Heart left ventricle (tissue), 16 donors: ENCODE measurements at regions not wholly inside any gene's neighbourhood (a gene's known extent, or its start where the extent isn't known, plus 50 kb on each side); places are given as distances from the start of the nearest gene placed in this dataset.

Experiments
- ATAC-seq, 4 donors: fragments of 200-7000 bp; cut with Tn5 transposase; one replicate each; pipeline ENCODE4 v1.9.1; 2020 to 2022; ENCODE audit warnings: moderate library complexity in 4 of 4, mild to moderate bottlenecking in 3 of 4, moderate number of reproducible peaks in 1 of 4
- DNase-seq, 5 donors: peaks; one replicate each; pipeline ENCODE4 v3.0.0-alpha.2; 2020
- H3K27ac ChIP-seq, 12 donors: fragments of 200-600 bp; sonication (generic) in 4 of 12; one replicate each; pipeline versions ENCODE4 v1.5.0 to v1.8.0; 2016 to 2022; ENCODE audit warnings: mild to moderate bottlenecking in 2 of 12
- H3K27me3 ChIP-seq, 9 donors: fragments of 200-600 bp; sonication (generic) in 2 of 9; one replicate each; pipeline versions ENCODE4 v1.5.1 to v1.8.0; 2016 to 2022; ENCODE audit warnings: mild to moderate bottlenecking in 3 of 9
- H3K36me3 ChIP-seq, 9 donors: fragments of 200-600 bp; sonication (generic) in 2 of 9; one replicate each; pipeline versions ENCODE4 v1.5.0 to v1.8.0; 2018 to 2022; ENCODE audit warnings: mild to moderate bottlenecking in 2 of 9
- H3K4me1 ChIP-seq, 12 donors: fragments of 200-600 bp; sonication (generic) in 4 of 12; one replicate each; pipeline versions ENCODE4 v1.5.0 to v1.8.0; 2016 to 2022; ENCODE audit warnings: mild to moderate bottlenecking in 3 of 12
- H3K4me3 ChIP-seq, 12 donors: fragments of 200-600 bp; sonication (generic) in 4 of 12; one replicate each; pipeline versions ENCODE4 v1.5.0 to v1.8.0; 2017 to 2022; ENCODE audit warnings: mild to moderate bottlenecking in 9 of 12, moderate library complexity in 4 of 12
- H3K9me3 ChIP-seq, 12 donors: fragments of 200-600 bp; sonication (generic) in 4 of 12; one replicate each; pipeline versions ENCODE4 v1.5.0 to v1.8.0; 2016 to 2022; ENCODE audit warnings: mild to moderate bottlenecking in 1 of 12
- POLR2A ChIP-seq, 2 donors: fragments of 450-650 bp; IDR thresholded peaks; one replicate each; pipeline ENCODE4 v1.6.1; 2017; ENCODE audit warnings: antibody characterized with exemption in 2 of 2, mild to moderate bottlenecking in 2 of 2, moderate library complexity in 2 of 2
- WGBS, 4 donors: extraction: QIAGEN DNeasy Blood & Tissue Kit in 2 of 4; methylation state at CpG; one replicate each; pipeline versions ENCODE4 v1.1.5 to v1.1.7; 2013 to 2018; 5-methylcytosine and 5-hydroxymethylcytosine counted together
- intact Hi-C, 10 donors: fragments of 100-400 bp; cut with DNase I; formaldehyde crosslinking; loops; one replicate each; pipeline versions ENCODE4 v1.11.1 to v1.14.2; 2022
- TF ChIP-seq, protein P1 (sequence below), 12 donors: fragments of 200-600 bp; sonication (generic) in 4 of 12; IDR thresholded peaks; one replicate each; pipeline versions ENCODE4 v1.5.0 to v1.8.0; 2018 to 2022; ENCODE audit warnings: antibody characterized with exemption in 12 of 12, mild to moderate bottlenecking in 5 of 12
- donor health status: ischemic (EF 13 %, LVEDD 7.1; RV severe dilation, severe dysfunction).
- donor health status: healthy with polysubstance abuse.
- donor health status: DM: no; HTN: yes; CAD: no.
- donor health status: DM: no; HTN: no; CAD: no.
- donor health status: ischemic (EF 25% LVEDD 6.9; RV normal size, moderate dysfunction).
- donor health status: ischemic (EF 25% LVEDD 5.7; RV mildly dilated, moderate dysfunction).
- donor health status: healthy.
- donor health status: DM: yes; HTN: yes; CAD: no.
- donor health status: ischemic (EF 35%, LVEDD 5.7; RV mildly dilated, moderate dysfunction).
- donor health status: nonischemic (EF 11% LVEDD 7.7; RV severe dilation, severe dysfunction).
- donor health status: DM: yes; HTN: yes; CAD: no.
- donor health status: PGD.
- donor health status: ischemic (EF 29% LVEDD 5.4; RV normal size, mild dysfunction).
- donor health status: nonischemic (EF 23%, LVEDD 6.1; RV moderate dilation, normal function).

- no peak for DNase-seq
- Histone ChIP-seq H3K36me3 (no peaks in the 10 kb centered on the region), H3K27me3 (no peaks in the 10 kb centered on the region), H3K9me3 (no peaks in the 10 kb centered on the region), H3K4me1 (peaks cover 6 to 56% (median 26%) of the 10 kb centered on the region in 12 donors), H3K4me3 (no peak overlapping the region), H3K27ac (no peak overlapping the region)
- intact Hi-C loops, result no loop called here
- 75 to 84% (median 77%) methylated on average over 6 of the region's 6 CpGs for WGBS, 4 donors
- TF ChIP-seq POLR2A (IDR thresholded peaks at IDR 0.05), result no peak
- TF ChIP-seq, protein P1, sequence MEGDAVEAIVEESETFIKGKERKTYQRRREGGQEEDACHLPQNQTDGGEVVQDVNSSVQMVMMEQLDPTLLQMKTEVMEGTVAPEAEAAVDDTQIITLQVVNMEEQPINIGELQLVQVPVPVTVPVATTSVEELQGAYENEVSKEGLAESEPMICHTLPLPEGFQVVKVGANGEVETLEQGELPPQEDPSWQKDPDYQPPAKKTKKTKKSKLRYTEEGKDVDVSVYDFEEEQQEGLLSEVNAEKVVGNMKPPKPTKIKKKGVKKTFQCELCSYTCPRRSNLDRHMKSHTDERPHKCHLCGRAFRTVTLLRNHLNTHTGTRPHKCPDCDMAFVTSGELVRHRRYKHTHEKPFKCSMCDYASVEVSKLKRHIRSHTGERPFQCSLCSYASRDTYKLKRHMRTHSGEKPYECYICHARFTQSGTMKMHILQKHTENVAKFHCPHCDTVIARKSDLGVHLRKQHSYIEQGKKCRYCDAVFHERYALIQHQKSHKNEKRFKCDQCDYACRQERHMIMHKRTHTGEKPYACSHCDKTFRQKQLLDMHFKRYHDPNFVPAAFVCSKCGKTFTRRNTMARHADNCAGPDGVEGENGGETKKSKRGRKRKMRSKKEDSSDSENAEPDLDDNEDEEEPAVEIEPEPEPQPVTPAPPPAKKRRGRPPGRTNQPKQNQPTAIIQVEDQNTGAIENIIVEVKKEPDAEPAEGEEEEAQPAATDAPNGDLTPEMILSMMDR (IDR thresholded peaks at IDR 0.05), result no peak
- no peak for ATAC-seq
Measured at GRCh38 chr13:44112700-44113329, 233.1 kb downstream of the LACC1 start.

DNA sequence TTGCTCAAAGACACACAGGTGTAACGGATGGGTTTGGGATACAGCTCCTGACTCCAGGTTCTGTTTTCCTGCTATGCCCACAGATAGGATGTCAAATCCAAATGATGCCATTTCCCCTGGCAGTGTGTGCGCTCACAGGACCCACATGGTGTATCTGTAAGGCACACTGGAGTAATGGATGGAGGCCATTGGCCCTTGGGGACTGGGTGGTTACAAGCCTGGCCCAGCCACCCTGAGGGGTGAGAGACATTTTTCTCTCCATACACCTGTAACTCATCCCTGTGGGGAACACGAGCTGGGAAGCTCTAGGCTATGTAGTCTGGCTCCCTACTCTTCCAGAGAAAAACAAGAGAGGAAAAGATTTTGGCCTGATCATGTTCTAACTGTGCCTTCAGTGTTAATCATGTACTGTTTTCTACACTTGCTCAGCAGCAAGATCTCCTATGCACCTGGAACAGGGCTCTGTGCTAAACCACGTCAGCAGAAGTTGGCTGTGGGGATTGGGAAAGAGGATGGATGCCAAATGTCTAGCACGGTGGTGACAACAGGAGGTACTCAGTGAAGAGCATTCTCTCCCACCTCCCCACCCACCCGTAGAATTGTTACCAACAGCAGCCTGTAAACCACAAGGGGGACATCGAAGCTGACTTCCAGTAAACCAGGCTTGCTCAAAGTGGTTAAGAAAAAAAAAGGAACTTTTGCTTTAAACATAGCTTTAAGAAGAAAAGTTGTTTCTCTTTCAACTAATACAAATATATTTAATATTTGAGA, 237.0 kb downstream of the LACC1 start:
- TF ChIP-seq, protein P1 (IDR thresholded peaks at IDR 0.05), result peak in 7 of 12 donors; percentile 10 to 30 (median 15)
- no peak for TF ChIP-seq POLR2A (IDR thresholded peaks at IDR 0.05)
- DNase-seq (peak in 4 of 5 donors; percentile 28 to 73 (median 48)), ATAC-seq (peak; percentile 90 to 97 (median 94))
- no peaks in the 10 kb centered on the region for H3K9me3 ChIP-seq
- intact Hi-C loops, result loop anchor here in 3 of 10 donors (2.0 to 5.0 kb wide), 3 partner anchors 24 to 209 kb away; no protein-coding TSS in a partner anchor
- peak overlapping the region; percentile 40 to 81 (median 72) for H3K27ac ChIP-seq
- no peaks in the 10 kb centered on the region for H3K36me3 ChIP-seq
- peaks cover 0 to 30% (median 22%) of the 10 kb centered on the region in 12 donors for H3K4me1 ChIP-seq
- no peaks in the 10 kb centered on the region for H3K27me3 ChIP-seq
- 40 to 46% (median 42%) methylated on average over 7 of the region's 7 CpGs for WGBS, 4 donors
- H3K4me3 ChIP-seq, result peak overlapping the region in 1 of 12 donors; percentile 4

- WGBS, 4 donors, result 2 to 8% (median 2%) methylated on average over 3 of the region's 3 CpGs
Measured at GRCh38 chr13:44117351-44117750, 237.6 kb downstream of the LACC1 start.

More at GRCh38 chr13:44117351-44117750, 237.6 kb downstream of the LACC1 start:
- Histone ChIP-seq H3K27ac (peak overlapping the region in 11 of 12 donors; percentile 57 to 81 (median 73)), H3K4me3 (peak overlapping the region in 1 of 12 donors; percentile 4), H3K9me3 (no peaks in the 10 kb centered on the region), H3K4me1 (peaks cover 0 to 30% (median 22%) of the 10 kb centered on the region in 12 donors), H3K36me3 (no peaks in the 10 kb centered on the region), H3K27me3 (no peaks in the 10 kb centered on the region)
- no peak for TF ChIP-seq POLR2A (IDR thresholded peaks at IDR 0.05)
- TF ChIP-seq, protein P1 (IDR thresholded peaks at IDR 0.05), result no peak
- ATAC-seq (peak; percentile 34 to 77 (median 47)), DNase-seq (no peak)
- intact Hi-C loops, result loop anchor here in 3 of 10 donors (2.0 to 5.0 kb wide), 3 partner anchors 23 to 210 kb away; no protein-coding TSS in a partner anchor
